H54 (cell line): ENCODE measurements at regions not wholly inside any gene's neighbourhood (a gene's known extent, or its start where the extent isn't known, plus 50 kb on each side); places are given as distances from the start of the nearest gene placed in this dataset.
"Not testable (repeated sequence)": the region's sequence is repeated elsewhere in the genome, so short reads cannot be mapped to it uniquely, and the experiment has no call there.

Experiments used
- DNase-seq: peaks from one replicate; pipeline ENCODE4 v3.0.0; 2011; ENCODE audit warnings: low spot score, mixed read lengths; ENCODE audit not compliant: insufficient read length
- FAIRE-seq: peaks from 3 replicates; lab custom pipeline; 2011; peaks lifted over from hg19 to GRCh38; lab: Jason Lieb, UNC
- POLR2A ChIP-seq: IDR thresholded peaks from 2 replicates; pipeline ENCODE4 v1.6.1; 2011; ENCODE audit warnings: low read depth, mild to moderate bottlenecking, low read length

DNA sequence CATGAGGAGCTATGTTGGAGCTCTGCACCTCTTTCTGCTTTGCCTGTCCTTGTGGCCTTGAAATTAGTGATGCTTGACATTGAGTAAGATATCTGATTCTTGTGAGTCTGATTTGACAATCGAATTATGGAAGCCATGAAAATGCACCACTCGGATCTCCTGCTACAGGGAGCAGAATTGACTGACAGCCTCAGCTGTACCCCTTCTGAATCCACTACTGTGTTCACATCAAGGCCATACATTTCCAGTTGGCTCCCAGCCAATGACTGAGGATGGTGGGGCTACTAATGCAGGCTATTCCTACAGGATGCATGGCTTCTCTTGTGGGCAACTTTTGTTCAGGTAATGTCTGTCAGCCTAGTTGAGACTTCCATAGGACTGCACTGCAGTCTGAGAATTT is 321.9 kb downstream of the REEP3 start:
- FAIRE-seq (no peak), DNase-seq (no peak)

DNA sequence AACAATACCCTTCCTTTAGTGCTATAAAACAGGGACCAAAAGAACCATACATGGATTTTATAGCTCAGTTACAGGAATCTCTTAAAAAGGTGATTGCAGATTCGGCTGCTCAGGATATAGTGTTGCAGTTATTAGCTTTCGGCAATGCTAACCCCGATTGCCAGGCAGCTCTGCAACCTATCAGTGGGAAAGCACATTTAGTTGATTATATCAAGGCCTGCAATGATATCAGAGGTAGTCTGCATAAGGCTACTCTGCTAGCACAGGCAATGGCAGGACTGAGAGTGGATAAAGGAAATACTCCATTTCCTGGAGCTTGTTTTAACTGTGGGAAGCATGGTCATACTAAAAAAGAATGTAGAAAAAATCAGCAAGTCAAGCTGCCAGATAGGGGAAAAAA is 327.7 kb downstream of the REEP3 start:
- not testable (repeated sequence) for FAIRE-seq, DNase-seq

More for the DNA sequence above, 321.9 kb downstream of the REEP3 start:
- no peak for TF ChIP-seq POLR2A

DNA sequence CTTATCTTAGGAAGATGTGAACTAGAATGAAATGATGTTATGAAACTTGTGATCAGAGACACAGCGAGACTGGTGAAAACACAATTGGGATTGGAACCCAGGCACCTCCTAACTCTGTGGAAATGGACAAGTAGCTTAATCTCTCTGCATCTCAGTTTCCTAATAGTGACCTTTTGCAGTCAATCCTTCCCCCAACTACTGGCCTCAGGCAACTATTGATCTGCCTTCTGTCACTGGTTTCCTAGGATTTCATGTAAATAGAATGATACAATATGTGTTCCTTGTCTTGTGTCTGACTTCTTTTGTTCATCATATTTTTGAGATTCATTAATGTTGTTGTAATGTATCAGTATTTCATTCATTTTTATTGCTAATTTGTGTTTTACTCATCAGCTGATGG is 341.7 kb downstream of the REEP3 start:
- no peak for FAIRE-seq

DNA sequence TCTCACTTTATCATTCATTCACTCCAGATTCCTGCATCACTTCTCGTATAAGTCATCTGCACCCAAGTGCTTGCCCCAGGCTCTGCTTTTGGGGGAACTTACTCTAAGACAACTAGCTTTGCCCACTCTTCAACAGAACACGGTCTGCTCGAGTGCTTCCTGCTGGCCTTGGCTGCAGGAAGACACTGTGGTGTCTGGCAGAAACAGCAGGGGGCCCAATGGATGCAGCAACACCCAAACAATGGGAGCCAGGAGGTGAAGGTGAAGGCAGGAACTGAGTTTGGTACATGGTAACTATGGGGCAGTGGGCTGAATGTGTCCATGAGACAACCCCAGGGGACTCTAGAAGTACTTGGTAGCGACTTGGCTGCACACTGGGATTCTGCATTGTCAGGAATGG is 344.0 kb downstream of the REEP3 start:
- FAIRE-seq (no peak), DNase-seq (no peak)
- TF ChIP-seq POLR2A = no peak

More for the DNA sequence above, 341.7 kb downstream of the REEP3 start:
- DNase-seq = no peak
- TF ChIP-seq POLR2A = no peak

DNA sequence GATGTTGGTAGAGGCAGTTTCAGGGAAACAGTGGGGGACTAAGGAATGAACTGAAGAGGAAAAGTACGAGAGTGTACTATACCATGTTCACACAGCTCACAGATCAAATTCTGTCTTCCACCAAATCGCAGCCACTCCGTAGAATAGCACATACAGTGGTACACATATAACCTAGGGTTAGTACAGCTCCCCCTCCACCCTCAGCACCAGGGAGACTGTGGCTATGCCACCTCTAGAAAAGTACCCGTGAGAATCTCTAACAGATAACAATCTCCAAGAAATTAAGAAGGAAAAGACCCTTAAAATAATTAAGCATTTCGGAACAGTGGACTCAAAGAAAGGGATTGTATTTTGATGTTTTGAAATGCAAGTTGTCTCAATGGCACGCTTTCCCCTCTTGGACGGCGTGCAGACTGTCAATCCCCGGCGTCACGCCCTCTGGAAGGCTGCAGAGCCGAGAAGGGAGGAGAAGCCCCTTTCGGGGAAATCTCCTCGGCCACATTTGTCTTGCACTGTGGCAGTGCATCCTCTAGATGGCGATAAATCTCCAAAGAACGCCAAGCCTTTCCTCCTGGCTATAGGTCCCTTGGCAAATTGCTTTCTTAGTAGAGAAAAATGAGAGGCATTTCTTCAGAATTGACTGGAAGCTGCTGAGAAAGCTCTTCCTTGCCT is 345.0 kb downstream of the REEP3 start:
- no peak for TF ChIP-seq POLR2A
- FAIRE-seq = peak; percentile 78
- DNase-seq = peak; percentile 60

DNA sequence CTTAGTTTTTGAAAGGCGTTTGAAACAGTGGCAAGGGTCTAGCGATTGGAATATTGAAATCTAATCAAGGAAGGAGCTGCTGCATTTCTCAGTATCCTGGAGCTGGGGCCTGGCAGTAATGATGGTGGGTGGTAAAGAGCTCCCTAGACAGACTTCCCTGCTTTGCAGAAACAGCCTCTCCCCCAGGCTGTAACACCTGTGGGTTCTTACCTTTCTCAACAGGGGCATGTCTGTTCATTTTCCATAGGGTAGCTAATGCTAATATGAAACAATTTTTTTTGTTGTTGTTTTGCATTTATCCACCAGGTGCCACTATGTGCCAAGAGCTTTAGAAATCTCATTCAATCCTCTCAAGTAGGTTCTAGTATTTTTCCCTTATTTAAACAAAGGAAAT is 345.5 kb downstream of the REEP3 start:
- peak; percentile 30 for DNase-seq
- no peak for TF ChIP-seq POLR2A
- no peak for FAIRE-seq

DNA sequence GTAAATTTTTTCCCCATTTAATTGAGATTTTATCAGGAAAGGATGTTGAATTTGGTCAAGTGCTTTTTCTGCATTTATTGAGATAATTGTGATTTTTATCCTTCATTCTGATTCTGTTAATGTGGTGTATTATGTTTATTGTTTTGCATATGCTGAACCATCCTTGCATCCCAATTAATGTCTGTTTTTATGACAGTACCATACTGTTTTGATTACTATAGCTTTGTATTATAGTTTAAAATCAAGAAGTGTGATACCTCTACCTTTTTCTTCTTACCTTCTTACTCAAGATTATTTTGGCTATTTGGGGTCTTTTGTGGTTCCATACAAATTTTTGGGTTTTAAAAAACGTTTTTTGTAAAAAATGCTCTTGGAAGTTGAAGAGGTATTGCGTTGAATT is 357.2 kb downstream of the REEP3 start:
- no peak for DNase-seq
- FAIRE-seq = no peak
- TF ChIP-seq POLR2A = no peak

DNA sequence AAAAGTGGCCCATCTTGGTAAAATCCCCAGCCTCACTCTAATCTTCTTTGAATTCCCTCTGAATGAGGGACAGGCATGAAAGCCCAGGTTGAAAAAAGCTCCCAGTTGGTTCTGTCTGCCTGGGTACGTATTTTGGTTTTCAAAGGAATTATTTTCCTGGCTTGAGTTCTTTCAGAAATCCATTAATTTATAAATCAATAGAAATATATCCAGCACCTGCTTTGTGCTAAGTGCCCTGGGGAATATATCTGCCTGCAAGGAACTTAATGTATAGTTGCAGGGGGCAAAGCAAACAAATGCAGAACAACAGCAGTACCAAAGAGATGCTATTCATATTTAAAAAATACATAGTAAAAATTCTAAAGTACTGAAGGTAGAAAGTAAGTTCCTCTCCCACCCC is 362.7 kb downstream of the REEP3 start:
- FAIRE-seq (no peak), DNase-seq (no peak)
- TF ChIP-seq POLR2A = no peak

DNA sequence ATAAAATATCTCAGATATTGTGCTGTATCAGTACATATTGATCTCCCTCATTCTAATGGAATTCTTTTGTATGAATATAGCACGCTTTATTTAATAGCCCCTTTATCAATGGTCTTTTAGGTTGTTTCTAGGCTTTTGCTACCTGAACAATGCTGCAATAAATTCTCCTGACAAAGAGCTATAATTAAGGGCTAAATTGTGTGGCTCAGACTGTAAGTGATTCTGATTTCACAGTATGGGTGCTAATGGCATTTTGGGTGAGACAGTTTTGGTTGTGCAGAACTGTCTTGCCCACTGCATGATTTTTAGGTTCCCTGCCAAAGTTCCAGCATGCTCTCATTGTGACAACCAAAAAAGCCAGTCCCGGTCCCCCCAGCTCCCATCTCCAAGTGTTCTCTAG is 363.2 kb downstream of the REEP3 start:
- FAIRE-seq (no peak), DNase-seq (no peak)
- TF ChIP-seq POLR2A = no peak

DNA sequence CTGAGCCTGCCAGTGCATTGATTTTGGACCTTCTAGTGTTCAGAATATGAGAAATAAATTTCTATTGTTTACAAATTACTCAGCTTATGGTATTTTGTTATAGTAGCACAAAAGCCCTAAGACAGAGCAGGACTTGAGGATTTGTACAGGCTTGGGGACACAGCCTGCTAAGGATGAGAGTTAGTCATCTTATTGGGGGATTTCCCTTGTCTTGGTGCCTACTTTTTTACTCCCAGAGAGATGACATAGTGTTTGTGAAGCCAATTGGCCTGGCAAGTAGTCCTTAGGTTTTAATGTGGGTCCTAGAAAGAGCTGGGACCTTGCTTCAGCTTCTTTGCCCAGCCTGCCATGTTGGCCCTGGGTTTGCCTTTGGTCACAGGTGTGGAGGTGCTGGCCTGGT is 364.0 kb downstream of the REEP3 start:
- TF ChIP-seq POLR2A = no peak
- FAIRE-seq (no peak), DNase-seq (no peak)

DNA sequence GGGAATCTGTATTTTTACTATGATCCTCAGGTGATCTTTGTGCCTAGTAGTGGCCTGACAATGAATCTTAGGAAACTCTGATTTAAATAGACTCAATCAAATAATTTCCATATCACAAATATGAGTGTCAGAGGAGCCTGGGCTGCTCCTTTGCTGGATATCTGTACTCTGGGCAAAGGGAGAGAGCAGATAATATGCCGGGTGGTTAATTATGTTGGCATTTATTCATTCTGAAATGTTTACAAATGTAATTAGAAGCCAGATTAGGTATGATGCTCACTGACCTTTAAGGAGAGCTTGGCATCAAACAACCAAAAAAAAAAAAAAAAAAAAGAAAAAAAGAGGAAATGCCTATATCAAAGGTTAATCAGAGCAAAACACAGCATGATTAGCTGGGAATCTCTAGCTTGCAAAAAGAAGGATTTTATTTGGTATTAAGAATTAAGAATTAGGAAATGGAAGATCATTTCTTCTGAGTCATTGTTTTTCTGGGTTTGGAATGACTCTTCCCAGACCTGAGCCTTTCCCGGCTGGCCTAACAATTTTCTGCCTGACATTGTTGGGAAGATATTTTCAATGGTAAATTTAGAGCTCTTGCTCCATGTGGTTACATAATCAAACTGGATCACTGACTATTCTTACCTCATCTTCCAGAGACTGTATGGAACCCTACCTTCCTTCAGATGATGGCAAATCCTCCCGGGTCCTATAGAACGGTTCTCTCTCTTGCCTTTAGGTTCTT is 365.3 kb downstream of the REEP3 start:
- TF ChIP-seq POLR2A = no peak
- no peak for FAIRE-seq
- no peak for DNase-seq

DNA sequence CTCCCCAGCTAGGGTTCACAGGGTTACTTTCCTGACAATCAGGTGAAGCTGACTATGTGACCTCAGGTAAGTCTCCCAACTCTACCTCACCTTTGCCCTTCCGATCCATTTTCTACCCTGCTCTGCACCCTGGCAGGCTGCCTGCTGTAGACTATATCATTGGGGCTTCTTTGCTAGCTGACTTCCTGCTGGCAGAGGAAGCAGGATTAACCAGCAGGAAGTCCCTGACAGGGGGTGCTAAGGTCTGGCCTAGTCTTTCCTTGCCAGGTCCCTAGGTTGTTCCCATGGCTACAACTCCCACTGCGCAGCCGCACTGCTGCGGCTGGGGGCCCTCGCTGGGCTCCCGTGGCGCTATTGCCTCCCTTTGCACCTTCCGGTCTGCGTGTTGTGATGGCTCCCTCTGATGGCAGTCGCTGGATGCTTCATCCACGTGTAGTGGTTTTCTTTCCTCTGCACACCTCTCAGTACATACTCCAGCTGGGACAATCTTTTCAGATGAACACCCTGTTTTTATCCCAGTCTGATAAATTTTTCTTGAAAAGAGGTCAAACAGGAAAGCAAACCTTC is 365.9 kb downstream of the REEP3 start:
- DNase-seq (no peak), FAIRE-seq (no peak)
- no peak for TF ChIP-seq POLR2A

DNA sequence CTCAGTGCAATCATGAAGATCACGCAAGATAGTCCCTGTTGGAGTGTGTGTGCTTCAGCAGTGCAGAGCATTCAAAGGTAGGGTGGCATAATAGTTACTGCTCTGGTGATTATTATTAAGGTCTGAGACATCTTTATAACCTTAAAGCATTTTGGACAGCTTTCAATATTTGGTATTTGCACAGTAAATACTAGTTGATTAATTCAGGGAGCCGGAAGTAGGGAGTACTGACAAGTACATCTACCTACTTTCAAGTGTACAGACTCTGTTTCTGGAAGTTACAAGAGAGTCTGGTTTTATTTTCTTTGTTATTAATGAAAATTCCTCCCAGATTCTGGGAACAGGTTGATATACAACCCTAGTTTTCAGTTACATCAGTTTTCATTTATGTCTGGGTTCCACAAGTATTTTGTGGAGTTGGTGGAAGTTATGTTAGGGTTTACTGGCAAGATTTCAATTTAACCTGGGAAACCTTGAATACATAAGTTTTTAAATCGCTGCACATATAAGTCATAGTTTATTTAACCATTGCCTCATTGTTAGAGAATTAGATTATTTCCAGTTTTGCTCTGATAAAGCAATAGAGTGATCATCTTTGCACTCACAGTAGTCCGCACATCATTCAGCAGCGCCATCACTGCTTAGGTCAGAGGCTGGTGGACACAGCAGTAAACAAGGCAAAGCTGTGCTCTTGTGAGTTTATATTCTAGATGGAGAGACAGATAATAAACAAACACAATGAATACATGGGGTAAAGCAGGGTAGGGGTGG is 366.6 kb downstream of the REEP3 start:
- no peak for TF ChIP-seq POLR2A
- FAIRE-seq (no peak), DNase-seq (no peak)

DNA sequence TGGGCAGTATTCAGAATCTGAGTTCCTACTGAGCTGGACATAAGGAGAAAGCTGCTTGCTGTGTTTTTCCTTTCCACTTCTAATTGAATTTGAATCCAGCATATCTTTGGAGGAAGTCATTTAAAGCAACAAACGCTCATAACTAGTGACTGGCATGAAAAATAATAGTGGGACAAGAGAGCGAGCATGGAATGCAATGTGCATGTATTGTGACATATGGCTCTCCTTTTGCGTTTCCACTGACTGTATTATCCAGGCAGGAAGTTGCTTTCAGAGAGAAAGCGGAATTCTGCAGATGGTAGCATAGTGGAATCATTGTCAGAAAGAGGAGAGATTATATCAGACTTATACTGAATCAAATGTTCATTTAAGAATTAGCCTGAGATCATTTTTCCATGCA is 368.6 kb downstream of the REEP3 start:
- DNase-seq (no peak), FAIRE-seq (no peak)
- TF ChIP-seq POLR2A = no peak

DNA sequence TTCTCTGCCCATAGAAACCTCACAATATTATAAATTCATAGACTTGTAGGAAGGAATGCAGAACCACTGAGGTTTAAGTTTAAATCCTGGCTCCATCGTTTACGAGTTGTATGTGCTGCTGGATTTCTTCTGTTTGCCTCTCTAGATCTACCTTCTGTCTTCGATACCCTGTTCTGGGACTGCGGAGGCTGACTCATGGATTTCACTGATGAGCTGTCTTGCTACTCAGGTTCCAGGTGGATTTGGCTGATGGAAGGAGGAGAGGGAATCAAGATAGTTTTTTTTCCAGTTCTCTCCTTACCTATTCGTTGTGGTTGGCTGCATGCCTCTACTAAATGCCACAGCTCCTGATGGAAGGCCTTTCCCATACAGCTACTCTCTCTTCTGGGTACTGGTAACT is 375.8 kb downstream of the REEP3 start:
- FAIRE-seq (no peak), DNase-seq (no peak)
- no peak for TF ChIP-seq POLR2A
